Activated CD4-positive, CD25-positive, alpha-beta regulatory T cell (primary cell): ENCODE measurements at regions not wholly inside any gene's neighbourhood (a gene's known extent, or its start where the extent isn't known, plus 50 kb on each side); places are given as distances from the start of the nearest gene placed in this dataset.
"Not testable (repeated sequence)": the region's sequence is repeated elsewhere in the genome, so short reads cannot be mapped to it uniquely, and the experiment has no call there.

Experiments
- DNase-seq, 4 experiments: peaks; one replicate each; lab custom pipeline; 2025; lab: John Stamatoyannopoulos, UW

DNA sequence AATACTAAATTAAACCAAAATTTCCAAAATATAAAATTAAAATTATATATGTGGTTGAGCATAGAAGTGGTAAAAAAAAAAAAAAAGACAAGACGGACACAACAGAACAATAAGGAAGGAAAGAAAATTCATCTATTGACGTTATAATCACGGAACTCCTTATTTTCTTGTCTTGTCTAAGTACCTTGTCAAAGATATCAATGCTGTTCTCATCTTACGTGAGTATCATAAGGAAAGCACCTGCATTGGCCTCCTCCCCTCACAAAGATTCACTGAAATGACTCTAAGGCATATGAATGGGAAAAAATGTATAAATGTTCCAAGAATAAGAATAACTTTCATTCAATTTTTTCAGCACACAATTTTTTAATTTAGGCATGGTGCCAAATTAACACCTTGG, 135.4 kb downstream of the PPP1R3A start:
- no peak for DNase-seq

DNA sequence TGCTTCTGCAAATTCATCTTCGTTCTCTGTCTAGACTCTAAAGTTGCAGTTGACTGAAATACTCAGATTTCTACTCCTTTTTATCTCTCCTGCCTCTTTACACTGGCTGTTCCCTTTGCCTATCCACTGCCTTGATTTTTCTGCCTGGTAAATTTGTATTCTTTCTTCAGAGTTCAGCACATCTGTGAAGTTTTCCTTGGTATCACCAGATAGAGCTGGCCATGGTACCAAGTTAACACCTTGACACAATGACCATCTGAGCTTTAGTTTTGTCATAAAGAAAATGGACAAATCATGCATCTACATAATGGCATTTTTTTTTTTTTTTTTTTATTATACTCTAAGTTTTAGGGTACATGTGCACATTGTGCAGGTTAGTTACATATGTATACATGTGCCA, 143.0 kb downstream of the PPP1R3A start:
- DNase-seq = no peak

- DNase-seq = no peak
These were observed 143.4 kb downstream of the PPP1R3A start for GRCh38 chr7:113775401-113775800.

DNA sequence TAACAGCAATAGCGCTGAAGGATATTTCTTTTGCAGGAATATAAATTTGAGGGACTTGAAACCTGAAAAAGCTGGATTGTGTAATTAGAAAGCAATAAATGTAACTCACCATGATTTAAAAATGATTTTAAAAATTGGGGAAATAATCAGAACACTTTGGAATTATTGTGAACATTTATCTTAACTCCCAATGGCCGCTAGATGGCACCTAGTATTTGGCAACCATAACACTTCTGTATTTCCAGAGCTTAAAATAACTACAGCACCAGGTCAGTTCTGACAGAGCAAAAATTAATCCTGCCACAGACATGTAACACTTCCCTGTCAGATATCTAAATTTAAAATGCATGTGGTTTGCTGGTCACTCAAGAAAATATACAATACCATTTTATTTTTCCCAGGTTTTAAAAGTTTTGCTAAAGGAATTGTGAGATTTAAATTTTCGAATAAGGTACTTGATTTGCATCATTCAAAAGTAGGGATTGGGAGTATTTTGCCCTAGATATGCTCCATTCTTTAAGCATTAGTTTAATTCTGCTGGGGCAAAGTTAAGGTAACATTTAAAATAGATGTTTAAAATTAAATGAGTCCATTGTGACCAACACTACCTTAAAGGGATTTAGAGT, 144.5 kb downstream of the PPP1R3A start:
- no peak for DNase-seq

- DNase-seq = no peak
These were observed 148.6 kb downstream of the PPP1R3A start for GRCh38 chr7:113770146-113770738.

DNA sequence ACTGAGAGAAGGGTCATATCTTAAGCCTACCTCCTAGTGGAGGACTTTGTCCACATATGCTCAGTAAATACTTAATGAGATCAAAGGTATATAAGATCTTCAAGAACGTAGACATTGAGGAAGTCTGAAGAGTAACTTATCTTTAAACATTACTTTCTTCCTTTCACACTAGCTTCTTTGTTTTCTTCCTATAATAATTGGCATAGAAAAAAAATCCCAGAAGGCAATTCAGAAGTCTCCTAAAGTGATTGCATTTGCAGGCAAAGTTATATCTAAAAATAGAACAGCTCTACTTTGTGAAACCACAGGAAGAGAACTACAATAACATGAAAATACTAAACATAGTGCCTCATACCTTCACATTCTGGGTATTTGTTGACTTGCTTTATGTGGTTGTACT, 150.4 kb downstream of the PPP1R3A start:
- no peak for DNase-seq

- no peak for DNase-seq
These were observed 154.3 kb downstream of the PPP1R3A start for GRCh38 chr7:113764401-113765035.

- no peak for DNase-seq
These were observed 155.6 kb downstream of the PPP1R3A start for GRCh38 chr7:113763226-113763625.

GRCh38 chr7:113756250-113756649, 162.6 kb downstream of the PPP1R3A start:
- DNase-seq = no peak

DNA sequence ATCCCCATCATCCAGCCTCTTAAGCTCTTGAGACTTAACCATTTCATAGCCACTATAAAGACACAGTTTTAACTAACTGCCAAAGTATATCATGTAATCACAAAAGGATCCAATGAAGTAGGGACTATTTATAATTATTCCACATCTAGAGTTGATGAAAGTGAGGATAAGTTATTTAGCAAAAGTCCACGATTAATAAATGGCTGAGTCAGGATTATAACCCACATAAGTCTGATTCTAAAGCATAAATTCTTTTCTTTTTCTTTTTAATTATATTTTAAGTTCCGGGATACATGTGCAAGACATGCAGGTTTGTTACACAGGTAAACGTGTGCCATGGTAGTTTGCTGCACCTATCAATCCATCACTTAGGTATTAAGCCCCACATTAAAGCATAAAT, 166.1 kb downstream of the PPP1R3A start:
- DNase-seq = no peak

DNA sequence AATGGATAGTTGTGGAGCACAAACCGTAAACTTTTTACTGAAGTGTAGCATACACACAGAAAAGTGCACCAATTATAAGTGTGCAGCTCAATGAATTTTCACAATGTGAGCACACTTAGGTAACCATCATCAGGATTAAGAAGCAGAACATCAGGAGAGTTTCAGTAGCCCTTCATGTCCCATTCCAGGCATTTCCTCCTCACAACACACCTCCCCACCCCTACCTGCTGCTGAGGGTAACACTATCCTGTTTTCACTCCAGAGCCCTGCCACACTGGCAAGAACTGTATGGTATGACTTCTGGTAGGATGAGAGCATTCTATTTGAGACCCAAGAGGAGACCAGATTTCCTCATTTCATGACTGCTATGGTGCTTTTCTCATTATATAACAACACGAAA, 166.5 kb downstream of the PPP1R3A start:
- no peak for DNase-seq

GRCh38 chr7:113751547-113751946, 167.3 kb downstream of the PPP1R3A start:
- DNase-seq = no peak

- not testable (repeated sequence) for DNase-seq
These were observed 170.4 kb downstream of the PPP1R3A start for GRCh38 chr7:113748385-113748784.

- DNase-seq = not testable (repeated sequence)
These were observed 175.8 kb downstream of the PPP1R3A start for GRCh38 chr7:113742946-113743431.

GRCh38 chr7:113742377-113742776, 176.4 kb downstream of the PPP1R3A start:
- no peak for DNase-seq

DNA sequence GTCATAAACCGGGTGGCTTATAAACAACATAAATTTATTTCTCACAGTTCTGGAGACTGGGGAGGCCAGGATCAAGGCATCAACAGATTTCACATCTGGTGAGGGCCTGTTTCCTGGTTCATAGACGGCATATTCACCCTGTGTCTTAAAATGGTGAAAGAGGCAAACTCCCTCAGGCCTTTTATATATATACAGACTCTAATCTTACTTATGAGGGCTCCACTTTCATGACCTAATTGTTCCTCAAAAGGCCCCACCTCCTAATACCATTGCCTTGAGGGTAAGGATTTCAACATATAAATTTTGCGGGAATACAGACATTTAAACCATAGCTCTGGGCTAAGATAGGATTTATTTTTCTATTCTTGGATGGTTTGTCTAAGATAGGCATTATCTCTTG, 187.2 kb downstream of the PPP1R3A start:
- DNase-seq = no peak

GRCh38 chr7:113730309-113730955, 188.4 kb downstream of the PPP1R3A start:
- DNase-seq = no peak

- DNase-seq = no peak
These were observed 191.3 kb downstream of the PPP1R3A start for GRCh38 chr7:113727486-113727885.

DNA sequence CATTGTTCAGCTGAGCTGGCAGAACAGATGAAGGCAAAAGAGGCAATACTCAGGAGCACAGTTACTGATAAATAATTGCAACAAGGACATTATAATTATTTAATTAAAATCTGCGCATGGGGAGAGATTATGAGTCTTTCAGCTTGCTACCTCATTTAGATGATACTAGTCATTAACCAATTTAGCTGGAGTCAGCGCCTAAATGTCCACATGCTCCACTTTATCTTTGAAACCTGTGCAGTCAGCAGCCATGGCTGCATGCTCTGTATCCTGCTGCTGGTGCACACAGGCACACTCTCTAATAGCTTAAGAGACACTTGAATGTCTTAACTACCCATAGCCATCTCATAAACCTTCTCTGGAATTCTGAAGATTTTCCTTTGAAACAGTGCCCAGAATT, 196.8 kb downstream of the PPP1R3A start:
- no peak for DNase-seq

DNA sequence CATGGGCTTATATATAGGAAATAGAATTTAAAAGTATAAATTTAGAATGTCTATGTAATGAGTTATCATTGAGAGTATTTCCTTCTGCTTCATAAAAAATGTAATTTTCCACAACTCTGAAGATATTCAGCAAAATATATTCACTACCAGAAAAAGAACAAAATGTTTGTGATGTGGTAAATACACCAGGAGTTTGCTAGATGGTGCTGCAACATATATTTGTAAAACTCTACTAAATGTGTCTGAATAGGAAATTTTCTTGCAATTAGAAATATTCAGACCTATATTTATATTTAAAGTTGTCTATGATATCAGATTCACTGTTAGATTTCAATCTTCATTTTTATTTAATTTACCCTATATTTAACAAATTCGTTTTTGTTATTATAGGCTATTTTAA, 201.1 kb downstream of the PPP1R3A start:
- no peak for DNase-seq

DNA sequence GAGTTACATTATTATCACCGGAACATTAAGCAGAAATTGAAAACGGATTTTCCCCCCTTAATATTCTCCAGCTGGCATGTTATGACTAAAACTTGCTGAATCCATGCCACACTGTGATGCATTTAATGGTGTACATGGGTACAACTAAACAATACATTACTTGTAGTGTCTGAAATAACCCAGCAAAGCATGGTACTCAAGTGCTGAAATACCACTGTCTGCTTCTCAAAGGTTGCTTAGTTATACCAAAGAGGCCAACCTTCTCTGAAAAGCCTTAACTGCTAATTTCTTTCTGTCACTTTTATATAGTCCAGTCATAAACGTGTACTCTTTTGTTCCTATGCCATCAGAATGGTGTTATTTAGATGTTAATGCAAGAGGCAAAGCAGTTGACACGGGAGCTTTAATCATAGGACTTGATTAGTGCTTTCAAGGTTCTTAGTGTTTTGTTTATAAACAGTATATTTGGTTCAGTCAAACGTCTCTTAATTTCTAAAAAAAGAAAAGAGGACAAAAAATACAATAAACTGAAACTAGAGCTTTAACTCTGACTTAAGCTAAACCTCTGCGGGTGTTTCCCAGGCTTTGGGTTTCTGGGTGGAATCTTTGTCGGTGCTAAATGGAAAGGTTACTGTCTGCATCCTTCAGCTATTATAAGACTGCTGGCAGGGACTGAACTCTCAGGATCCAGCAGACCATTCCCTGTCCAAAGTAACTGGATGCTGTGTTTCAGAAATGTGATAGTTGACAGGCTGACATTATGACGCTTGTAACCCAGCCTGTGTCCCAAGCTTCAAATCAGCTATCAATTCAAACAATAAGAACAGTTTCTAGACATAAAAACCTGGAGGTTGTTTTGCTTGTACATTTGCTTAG, 202.6 kb downstream of the PPP1R3A start:
- DNase-seq = no peak

GRCh38 chr7:113715262-113715661, 203.5 kb downstream of the PPP1R3A start:
- no peak for DNase-seq
